HFF-Myc (cell line): ENCODE measurements at regions not wholly inside any gene's neighbourhood (a gene's known extent, or its start where the extent isn't known, plus 50 kb on each side); places are given as distances from the start of the nearest gene placed in this dataset.
A peak's percentile ranks its signal among the peaks of the same experiment; 100 is the strongest.

ENCODE experiments used
- DNase-seq: peaks from one replicate; pipeline ENCODE4 v3.0.0-alpha.2; 2011; ENCODE audit warnings: low read depth; ENCODE audit errors: extremely low read depth
- H3K4me3 ChIP-seq: replicated peaks from 2 replicates; pipeline ENCODE4 v1.5.1; 2011; ENCODE audit warnings: low read depth, mild to moderate bottlenecking, control low read depth, low read length
- CTCF ChIP-seq: IDR thresholded peaks from 2 replicates; pipeline ENCODE4 v1.5.1; 2012; ENCODE audit warnings: mild to moderate bottlenecking, low read depth, low read length, control low read depth; ENCODE audit errors: missing control alignments

GRCh38 chr6:53730767-53731166 is 64.0 kb upstream of the LRRC1 start:
- no peak for TF ChIP-seq CTCF
- no peak overlapping the region for H3K4me3 ChIP-seq
- DNase-seq, result no peak

- peak; percentile 87 for TF ChIP-seq CTCF
- no peak overlapping the region for H3K4me3 ChIP-seq
- DNase-seq, result peak; percentile 25
These were observed 63.1 kb upstream of the KLHL31 start for GRCh38 chr6:53728570-53729194.

DNA sequence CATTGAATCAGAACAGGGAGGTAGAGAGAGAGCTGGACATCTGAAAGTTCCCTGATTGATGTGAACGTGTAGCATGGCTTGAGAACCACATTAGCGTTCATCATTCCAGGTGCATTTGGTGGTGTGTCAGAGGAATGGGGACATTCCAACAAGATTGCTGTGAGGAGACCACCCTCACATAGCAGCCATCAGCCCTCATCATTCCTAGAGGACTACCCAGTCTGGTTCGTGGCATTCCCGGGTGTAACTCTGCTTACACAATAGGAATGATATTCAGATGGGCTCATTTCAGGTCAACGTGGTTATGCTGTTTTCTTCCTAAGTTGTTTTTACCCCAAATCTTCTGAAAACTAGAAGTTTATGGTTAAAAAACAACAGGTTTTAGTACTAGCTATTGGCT is 62.2 kb upstream of the KLHL31 start:
- no peak overlapping the region for H3K4me3 ChIP-seq
- no peak for DNase-seq
- TF ChIP-seq CTCF, result no peak

DNA sequence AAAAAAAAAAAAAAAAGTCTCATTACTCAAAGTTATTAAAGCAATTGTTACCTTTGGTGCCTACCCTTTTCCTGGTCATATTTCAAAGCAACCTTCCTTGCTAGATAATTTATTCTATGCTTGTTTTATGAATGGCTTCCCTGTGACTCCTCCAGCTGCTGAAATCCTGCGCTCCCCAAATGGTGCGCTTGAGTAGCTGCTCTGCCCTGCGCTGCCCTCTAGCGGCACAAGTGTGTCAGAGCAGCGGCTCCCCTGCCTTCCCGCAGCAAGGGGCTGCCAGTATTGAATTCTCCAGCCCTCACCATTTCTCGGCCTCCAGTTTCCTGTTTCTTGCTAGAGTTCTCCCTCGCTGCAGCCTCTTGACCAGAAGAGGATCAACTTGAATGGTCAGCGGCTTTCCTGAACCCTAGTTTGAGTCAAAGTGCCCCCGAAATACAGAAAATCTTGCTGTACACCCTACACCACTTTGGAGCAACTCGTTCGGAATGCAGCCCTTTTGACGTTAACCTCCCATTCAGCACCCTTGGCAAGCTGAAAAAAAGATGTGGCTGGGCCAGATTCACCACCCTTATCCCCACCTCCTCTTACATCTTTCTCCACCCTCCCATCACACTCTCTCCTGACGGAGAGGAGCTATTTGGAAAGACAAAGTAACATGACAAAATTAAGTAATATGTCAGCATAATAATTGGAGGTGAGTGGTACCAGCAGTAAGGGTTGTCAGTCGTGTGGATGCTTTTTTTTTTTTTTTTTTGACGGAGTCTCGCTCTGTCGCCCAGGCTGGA is 60.4 kb upstream of the KLHL31 start:
- TF ChIP-seq CTCF, result peak; percentile 97

GRCh38 chr6:53724501-53724900 is 58.9 kb upstream of the KLHL31 start:
- no peak overlapping the region for H3K4me3 ChIP-seq
- TF ChIP-seq CTCF, result no peak
- DNase-seq, result no peak

More for the DNA sequence above, 60.4 kb upstream of the KLHL31 start:
- DNase-seq, result peak; percentile 21
- no peak overlapping the region for H3K4me3 ChIP-seq

GRCh38 chr6:53723331-53723730 is 57.8 kb upstream of the KLHL31 start:
- no peak for TF ChIP-seq CTCF
- DNase-seq, result no peak
- H3K4me3 ChIP-seq, result no peak overlapping the region
